Tibial artery (tissue), 4 donors: ENCODE measurements at regions not wholly inside any gene's neighbourhood (a gene's known extent, or its start where the extent isn't known, plus 50 kb on each side); places are given as distances from the start of the nearest gene placed in this dataset.

ENCODE experiments used
- DNase-seq, 2 donors: peaks; one replicate each; pipeline ENCODE4 v3.0.0-alpha.2; 2019
- H3K27ac ChIP-seq, 2 donors: fragments of 200-600 bp; sonication (generic) in 1 of 2; 1 replicate in 1 of 2; 2 replicates in 1 of 2; pipeline ENCODE4 v1.5.1; 2018 to 2019; ENCODE audit warnings: mild to moderate bottlenecking in 1 of 2
- H3K27me3 ChIP-seq, 2 donors: fragments of 200-600 bp; sonication (generic) in 1 of 2; one replicate each; pipeline versions ENCODE4 v1.5.1 to v1.6.0; 2016 to 2019
- H3K36me3 ChIP-seq, 3 donors: fragments of 200-600 bp; sonication (generic) in 2 of 3; one replicate each; pipeline ENCODE4 v1.5.1; 2016 to 2019; ENCODE audit warnings: mild to moderate bottlenecking in 2 of 3
- H3K4me1 ChIP-seq, 4 donors: fragments of 200-600 bp; sonication (generic) in 2 of 4; 1 replicate in 3 of 4; 2 replicates in 1 of 4; pipeline ENCODE4 v1.5.1; 2016 to 2019
- H3K4me3 ChIP-seq, 2 donors: fragments of 200-600 bp; sonication (generic) in 1 of 2; 1 replicate in 1 of 2; 2 replicates in 1 of 2; pipeline ENCODE4 v1.5.1; 2018 to 2019; ENCODE audit warnings: mild to moderate bottlenecking in 2 of 2
- H3K9me3 ChIP-seq, 3 donors: fragments of 200-600 bp; sonication (generic) in 1 of 3; one replicate each; pipeline ENCODE4 v1.5.1; 2016 to 2019
- CTCF ChIP-seq, 2 experiments: fragments of 200-600 bp in 1 of 2; fragments of 450-650 bp in 1 of 2; IDR thresholded peaks; one replicate each; pipeline ENCODE4 v1.5.1; 2017 to 2019; ENCODE audit warnings: antibody characterized with exemption in 2 of 2, mild to moderate bottlenecking in 1 of 2, moderate library complexity in 1 of 2
- intact Hi-C: fragments of 100-400 bp; cut with DNase I; formaldehyde crosslinking; loops from one replicate; pipeline ENCODE4 v1.15.0; 2023; ENCODE audit warnings: low total_unique reads

DNA sequence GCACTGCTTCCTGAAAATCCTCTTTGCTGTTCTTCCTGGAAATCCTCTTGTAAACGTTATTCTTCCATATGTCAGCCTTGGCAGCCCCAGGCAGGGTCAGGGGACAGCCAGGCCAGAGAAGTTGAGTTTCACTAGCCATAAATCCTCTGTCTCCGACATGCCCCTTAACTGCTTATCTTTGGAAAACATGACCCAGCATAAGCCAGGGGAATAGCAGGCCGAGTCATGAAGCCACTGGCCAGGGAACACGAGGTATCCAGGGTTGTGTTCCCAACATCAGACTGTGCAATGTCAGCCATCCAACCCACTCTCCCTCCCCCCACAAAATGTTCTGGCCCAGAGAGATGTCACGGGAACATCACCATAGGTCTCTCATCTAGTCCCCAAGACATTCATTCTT, 453.9 kb downstream of the MED13L start:
- Histone ChIP-seq H3K27me3 (no peaks in the 10 kb centered on the region), H3K9me3 (no peaks in the 10 kb centered on the region), H3K27ac (no peak overlapping the region), H3K4me3 (no peak overlapping the region), H3K4me1 (no peaks in the 10 kb centered on the region), H3K36me3 (no peaks in the 10 kb centered on the region)
- no peak for DNase-seq
- intact Hi-C loops = no loop called here
- TF ChIP-seq CTCF (IDR thresholded peaks at IDR 0.05) = no peak

DNA sequence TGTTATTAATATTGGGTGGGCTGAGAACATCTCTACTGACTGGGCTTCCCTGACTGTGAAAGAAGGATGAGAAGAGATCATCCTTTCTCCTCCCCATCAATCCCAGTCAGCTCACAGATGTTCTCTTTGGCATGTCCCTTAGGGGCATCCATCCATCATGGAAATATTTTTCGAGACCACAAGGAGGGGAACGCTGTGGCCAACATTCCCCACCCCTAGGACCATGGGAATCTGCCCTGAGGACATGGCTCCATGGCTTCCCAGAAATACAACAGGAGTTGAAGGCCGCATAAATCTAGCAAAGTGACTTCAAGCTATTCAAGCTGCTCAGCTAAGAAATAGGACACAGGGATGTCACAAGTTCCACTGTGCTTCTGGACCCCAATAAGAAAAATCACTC, 456.8 kb downstream of the MED13L start:
- H3K36me3 ChIP-seq = no peaks in the 10 kb centered on the region
- TF ChIP-seq CTCF (IDR thresholded peaks at IDR 0.05) = no peak
- H3K4me1 ChIP-seq = no peaks in the 10 kb centered on the region
- no peaks in the 10 kb centered on the region for H3K27me3 ChIP-seq
- intact Hi-C loops = no loop called here
- no peak for DNase-seq
- no peak overlapping the region for H3K4me3 ChIP-seq
- no peaks in the 10 kb centered on the region for H3K9me3 ChIP-seq
- H3K27ac ChIP-seq = no peak overlapping the region

DNA sequence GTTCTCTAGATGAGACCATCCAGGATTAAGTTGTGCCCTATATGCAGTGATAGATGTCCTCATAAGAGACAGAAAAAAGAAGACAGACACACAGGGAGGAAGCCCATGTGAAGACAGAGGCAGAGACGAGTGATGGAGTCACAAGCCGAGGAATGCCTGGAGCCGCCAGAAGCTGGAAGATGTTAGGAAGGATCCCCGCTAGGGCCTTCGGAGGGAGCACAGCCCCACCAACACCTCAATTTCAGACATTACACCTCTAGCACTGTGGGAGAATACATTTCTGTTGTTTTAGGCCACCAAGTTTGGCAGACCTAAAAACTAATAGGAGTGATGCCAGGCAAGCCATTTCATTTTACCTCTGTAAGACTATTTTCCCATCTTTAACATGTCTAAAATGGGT, 458.5 kb downstream of the MED13L start:
- H3K4me3 ChIP-seq = no peak overlapping the region
- DNase-seq = no peak
- intact Hi-C loops = no loop called here
- no peaks in the 10 kb centered on the region for H3K27me3 ChIP-seq
- no peaks in the 10 kb centered on the region for H3K4me1 ChIP-seq
- TF ChIP-seq CTCF (IDR thresholded peaks at IDR 0.05) = no peak
- no peaks in the 10 kb centered on the region for H3K36me3 ChIP-seq
- H3K27ac ChIP-seq = no peak overlapping the region
- H3K9me3 ChIP-seq = no peaks in the 10 kb centered on the region

DNA sequence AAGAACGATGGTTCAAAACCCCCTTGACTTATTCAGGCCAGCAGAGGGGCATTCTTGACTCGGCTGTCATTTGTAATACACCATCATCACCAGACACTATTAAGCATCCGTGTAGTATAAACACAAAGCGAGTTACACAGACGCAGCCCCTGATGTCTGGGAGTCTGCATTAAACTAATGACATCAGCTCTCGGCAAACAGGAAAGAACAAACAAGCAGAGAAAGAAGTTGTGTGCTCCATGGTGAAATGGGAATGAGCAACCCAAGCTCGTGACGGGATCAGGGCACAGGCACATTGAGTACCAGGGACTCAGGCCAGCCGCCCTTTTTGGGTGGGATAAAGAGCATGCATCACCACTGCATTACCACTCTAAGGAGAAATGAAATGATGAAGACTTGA, 460.1 kb downstream of the MED13L start:
- no peak overlapping the region for H3K27ac ChIP-seq
- H3K36me3 ChIP-seq = no peaks in the 10 kb centered on the region
- no peaks in the 10 kb centered on the region for H3K4me1 ChIP-seq
- no peaks in the 10 kb centered on the region for H3K9me3 ChIP-seq
- TF ChIP-seq CTCF (IDR thresholded peaks at IDR 0.05) = no peak
- peaks cover 0 to 3% of the 10 kb centered on the region in 2 donors for H3K27me3 ChIP-seq
- DNase-seq = no peak
- intact Hi-C loops = no loop called here
- no peak overlapping the region for H3K4me3 ChIP-seq

GRCh38 chr12:115815924-115816323, 461.6 kb downstream of the MED13L start:
- no peaks in the 10 kb centered on the region for H3K4me1 ChIP-seq
- no peak overlapping the region for H3K4me3 ChIP-seq
- intact Hi-C loops = no loop called here
- peaks cover 0 to 7% (median 4%) of the 10 kb centered on the region in 3 donors for H3K9me3 ChIP-seq
- no peak overlapping the region for H3K27ac ChIP-seq
- H3K27me3 ChIP-seq = peaks cover 0 to 3% of the 10 kb centered on the region in 2 donors
- no peaks in the 10 kb centered on the region for H3K36me3 ChIP-seq
- no peak for TF ChIP-seq CTCF (IDR thresholded peaks at IDR 0.05)
- no peak for DNase-seq

- Histone ChIP-seq H3K27me3 (peaks cover 0 to 8% of the 10 kb centered on the region in 2 donors), H3K4me1 (no peaks in the 10 kb centered on the region), H3K9me3 (peaks cover 0 to 7% (median 4%) of the 10 kb centered on the region in 3 donors), H3K36me3 (no peaks in the 10 kb centered on the region), H3K27ac (no peak overlapping the region), H3K4me3 (no peak overlapping the region)
- intact Hi-C loops = no loop called here
- TF ChIP-seq CTCF (IDR thresholded peaks at IDR 0.05) = no peak
- DNase-seq = no peak
Measured at GRCh38 chr12:115813256-115813655, 464.2 kb downstream of the MED13L start.
